ENCODE measurements at regions not wholly inside any gene's neighbourhood (a gene's known extent, or its start where the extent isn't known, plus 50 kb on each side); places are given as distances from the start of the nearest gene placed in this dataset.

DNA sequence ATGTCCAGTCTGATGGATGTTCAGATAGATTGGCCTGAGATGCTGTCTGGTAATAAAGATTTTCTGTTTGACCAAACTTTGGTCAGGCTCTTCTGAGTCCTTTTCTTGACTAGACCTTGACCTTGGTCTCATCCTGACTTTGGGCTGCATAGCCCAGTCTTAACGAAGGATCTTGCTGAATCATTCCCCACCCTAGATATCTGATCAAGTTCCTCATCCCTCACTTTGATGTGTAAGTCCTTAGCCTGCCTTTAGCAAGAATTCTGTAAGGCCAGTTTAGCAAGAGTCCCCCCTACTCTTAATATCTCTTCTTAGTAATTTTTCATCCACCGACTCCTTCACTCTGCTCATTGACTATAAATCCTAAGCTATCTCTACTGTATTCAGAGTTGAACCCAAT lies 244.4 kb upstream of the JADE1 start:
- Histone ChIP-seq H3K4me1 (peaks cover 34% of the 10 kb centered on the region), H3K27me3 (replicated peaks; ENCODE audit: control insufficient read depth, insufficient read depth, low read length) (no peaks in the 10 kb centered on the region), H3K9me3 (no peaks in the 10 kb centered on the region), H3K4me3 (ENCODE audit: low read depth, low read length) (no peak overlapping the region), H3K36me3 (ENCODE audit: control insufficient read depth, insufficient read depth, low read length) (no peaks in the 10 kb centered on the region)
- Mint-ChIP-seq H3K36me3 (ENCODE audit: insufficient read depth, unreplicated experiment) (peaks cover 10% of the 10 kb centered on the region), H3K4me3 (ENCODE audit: unreplicated experiment) (no peak overlapping the region), H3K4me1 (ENCODE audit: low read depth, unreplicated experiment) (peaks cover 42% of the 10 kb centered on the region), H3K9me3 (ENCODE audit: unreplicated experiment) (peaks cover 4% of the 10 kb centered on the region), H3K27me3 (ENCODE audit: insufficient read depth, unreplicated experiment) (no peaks in the 10 kb centered on the region), H3K27ac (ENCODE audit: unreplicated experiment) (no peak overlapping the region)
- ChIA-PET POLR2A (no interaction called here), CTCF (no interaction called here)
- BruUV-seq (replicated peaks) = no TSS peak
- TF ChIP-seq, protein P1, sequence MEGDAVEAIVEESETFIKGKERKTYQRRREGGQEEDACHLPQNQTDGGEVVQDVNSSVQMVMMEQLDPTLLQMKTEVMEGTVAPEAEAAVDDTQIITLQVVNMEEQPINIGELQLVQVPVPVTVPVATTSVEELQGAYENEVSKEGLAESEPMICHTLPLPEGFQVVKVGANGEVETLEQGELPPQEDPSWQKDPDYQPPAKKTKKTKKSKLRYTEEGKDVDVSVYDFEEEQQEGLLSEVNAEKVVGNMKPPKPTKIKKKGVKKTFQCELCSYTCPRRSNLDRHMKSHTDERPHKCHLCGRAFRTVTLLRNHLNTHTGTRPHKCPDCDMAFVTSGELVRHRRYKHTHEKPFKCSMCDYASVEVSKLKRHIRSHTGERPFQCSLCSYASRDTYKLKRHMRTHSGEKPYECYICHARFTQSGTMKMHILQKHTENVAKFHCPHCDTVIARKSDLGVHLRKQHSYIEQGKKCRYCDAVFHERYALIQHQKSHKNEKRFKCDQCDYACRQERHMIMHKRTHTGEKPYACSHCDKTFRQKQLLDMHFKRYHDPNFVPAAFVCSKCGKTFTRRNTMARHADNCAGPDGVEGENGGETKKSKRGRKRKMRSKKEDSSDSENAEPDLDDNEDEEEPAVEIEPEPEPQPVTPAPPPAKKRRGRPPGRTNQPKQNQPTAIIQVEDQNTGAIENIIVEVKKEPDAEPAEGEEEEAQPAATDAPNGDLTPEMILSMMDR (IDR thresholded peaks at IDR 0.05; ENCODE audit: insufficient read depth in 1 of 2, low read depth in 1 of 2, low read length in 1 of 2, severe bottlenecking in 1 of 2, unreplicated experiment in 1 of 2) = no peak
- intact Hi-C loops (cut with micrococcal nuclease; ENCODE audit: unreplicated experiment) = loop anchor here (2.0 kb wide), 1 partner anchor 298 kb away; no protein-coding TSS in a partner anchor
- no peak for DNase-seq

DNA sequence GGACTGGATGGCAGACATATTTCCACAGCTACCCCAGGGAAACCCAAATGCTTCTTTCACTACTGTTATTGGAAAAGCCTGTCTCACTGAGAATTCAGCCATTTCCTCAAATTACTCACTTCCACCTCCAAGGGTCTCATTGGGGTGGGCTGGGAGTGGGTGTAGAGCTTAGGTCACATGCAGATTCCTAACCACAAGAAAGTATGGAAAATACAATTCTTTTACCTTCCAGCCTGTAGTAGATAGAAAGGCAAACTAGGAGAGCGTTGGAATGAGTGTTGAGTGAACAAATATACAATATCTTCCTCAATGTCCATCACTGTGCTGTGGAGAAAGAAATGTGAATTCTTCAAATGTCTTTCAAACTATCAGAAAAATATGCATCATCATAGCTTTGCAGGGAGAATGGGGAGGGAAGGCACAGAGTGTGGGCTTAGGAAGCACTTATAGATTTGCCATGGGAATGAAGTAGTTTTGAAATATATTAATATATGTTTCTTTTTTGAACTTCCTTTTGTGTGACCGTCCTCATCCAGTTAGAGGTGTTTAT lies 245.3 kb upstream of the JADE1 start:
- Mint-ChIP-seq H3K27ac (ENCODE audit: unreplicated experiment) (no peak overlapping the region), H3K9me3 (ENCODE audit: unreplicated experiment) (no peaks in the 10 kb centered on the region), H3K27me3 (ENCODE audit: insufficient read depth, unreplicated experiment) (no peaks in the 10 kb centered on the region), H3K36me3 (ENCODE audit: insufficient read depth, unreplicated experiment) (peaks cover 8% of the 10 kb centered on the region), H3K4me1 (ENCODE audit: low read depth, unreplicated experiment) (peaks cover 35% of the 10 kb centered on the region), H3K4me3 (ENCODE audit: unreplicated experiment) (no peak overlapping the region)
- Histone ChIP-seq H3K36me3 (ENCODE audit: control insufficient read depth, insufficient read depth, low read length) (no peaks in the 10 kb centered on the region), H3K9me3 (no peaks in the 10 kb centered on the region), H3K27me3 (replicated peaks; ENCODE audit: control insufficient read depth, insufficient read depth, low read length) (no peaks in the 10 kb centered on the region), H3K4me1 (peaks cover 43% of the 10 kb centered on the region), H3K4me3 (ENCODE audit: low read depth, low read length) (no peak overlapping the region)
- ChIA-PET POLR2A (no interaction called here), CTCF (interaction anchor here (0.6 to 1.7 kb wide), 2 partner anchors 95 to 110 kb away, joined by 3 to 6 read pairs; no protein-coding TSS in a partner anchor)
- no TSS peak for BruUV-seq (replicated peaks)
- TF ChIP-seq, protein P1 (IDR thresholded peaks at IDR 0.05; ENCODE audit: insufficient read depth in 1 of 2, low read depth in 1 of 2, low read length in 1 of 2, severe bottlenecking in 1 of 2, unreplicated experiment in 1 of 2) = no peak
- intact Hi-C loops (cut with micrococcal nuclease; ENCODE audit: unreplicated experiment) = loop anchor here (2.0 to 5.0 kb wide), 2 partner anchors 277 to 299 kb away; partner anchors contain the start of gene PGRMC2
- DNase-seq = no peak

DNA sequence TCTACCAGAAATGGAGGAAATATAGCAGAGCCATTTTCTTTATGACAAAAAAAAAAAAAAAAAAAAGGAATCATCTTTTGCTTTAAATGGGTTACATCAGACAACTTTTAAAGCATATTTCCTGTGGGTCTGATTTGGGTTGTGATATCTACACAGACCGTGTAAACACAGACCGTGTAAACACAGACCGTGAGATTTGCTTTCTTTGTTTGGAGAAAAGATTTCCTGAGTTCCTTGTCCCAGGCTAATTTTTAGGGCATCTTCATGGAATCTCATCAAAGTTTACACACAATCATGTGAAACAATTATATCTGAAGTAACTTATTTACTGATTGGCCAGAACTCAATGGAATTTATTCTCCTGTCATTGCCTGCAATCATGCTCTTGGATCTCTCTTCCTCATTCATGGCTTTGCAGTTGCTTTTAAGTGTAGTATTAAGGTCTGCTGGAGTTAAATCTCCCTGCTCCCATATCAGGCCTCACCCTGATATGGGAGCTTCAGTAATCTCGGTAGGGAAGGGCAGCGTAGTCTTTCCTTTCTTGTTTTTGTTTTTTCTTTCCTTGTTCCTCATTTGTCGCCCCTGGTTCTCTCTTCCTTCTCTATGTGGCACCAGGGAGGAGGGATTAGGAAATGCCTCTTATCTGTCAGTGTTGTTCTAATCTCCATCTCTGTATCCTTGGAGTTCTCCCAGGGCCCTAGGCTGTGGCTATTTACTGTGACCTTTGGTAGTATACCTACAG lies 248.6 kb upstream of the JADE1 start:
- Mint-ChIP-seq H3K27ac (ENCODE audit: unreplicated experiment) (peak overlapping the region; percentile 65), H3K4me1 (ENCODE audit: low read depth, unreplicated experiment) (peaks cover 34% of the 10 kb centered on the region), H3K9me3 (ENCODE audit: unreplicated experiment) (no peaks in the 10 kb centered on the region), H3K4me3 (ENCODE audit: unreplicated experiment) (peak overlapping the region; percentile 8), H3K27me3 (ENCODE audit: insufficient read depth, unreplicated experiment) (no peaks in the 10 kb centered on the region), H3K36me3 (ENCODE audit: insufficient read depth, unreplicated experiment) (peaks cover 8% of the 10 kb centered on the region)
- Histone ChIP-seq H3K9me3 (no peaks in the 10 kb centered on the region), H3K36me3 (ENCODE audit: control insufficient read depth, insufficient read depth, low read length) (no peaks in the 10 kb centered on the region), H3K4me1 (peaks cover 36% of the 10 kb centered on the region), H3K4me3 (ENCODE audit: low read depth, low read length) (no peak overlapping the region), H3K27me3 (replicated peaks; ENCODE audit: control insufficient read depth, insufficient read depth, low read length) (no peaks in the 10 kb centered on the region)
- POLR2A ChIA-PET = interaction anchor here (0.5 kb wide), 1 partner anchor 251 kb away, joined by 3 read pairs; no protein-coding TSS in a partner anchor
- intact Hi-C loops (cut with micrococcal nuclease; ENCODE audit: unreplicated experiment) = loop anchor here (1.0 to 5.0 kb wide), 5 partner anchors 13 to 274 kb away; partner anchors contain the start of gene PGRMC2
- CTCF ChIA-PET = no interaction called here
- peak; percentile 70 to 76 for DNase-seq
- TF ChIP-seq, protein P1 (IDR thresholded peaks at IDR 0.05; ENCODE audit: insufficient read depth in 1 of 2, low read depth in 1 of 2, low read length in 1 of 2, severe bottlenecking in 1 of 2, unreplicated experiment in 1 of 2) = no peak
- BruUV-seq (replicated peaks) = no TSS peak

All from Caco-2 (cell line).